K562 (cell line): ENCODE measurements at regions not wholly inside any gene's neighbourhood (a gene's known extent, or its start where the extent isn't known, plus 50 kb on each side); places are given as distances from the start of the nearest gene placed in this dataset.
"Not testable (repeated sequence)": the region's sequence is repeated elsewhere in the genome, so short reads cannot be mapped to it uniquely, and the experiment has no call there.

Experiments
- ATAC-seq: fragments of 200-7000 bp; cut with Tn5 transposase; 3 replicates; pipeline ENCODE4 v1.9.1; 2020; ENCODE audit warnings: moderate library complexity
- BruUV-seq: library from RNA; stranded (reverse); fragments of 400-500 nt; replicated peaks from 2 replicates; lab custom pipeline; 2021; lab: Mats Ljungman, UMichigan
- CTCF ChIA-PET: fragments of 300-600 bp; formaldehyde crosslinking; extraction: SDS; loops from one replicate; lab custom pipeline; 2021; ENCODE audit warnings: low intra/inter-chr PET ratio; lab: Yijun Ruan, JAX
- POLR2A ChIA-PET: fragments of 300-600, 350-650 bp; sonication (Branson Sonifier 250); formaldehyde crosslinking; extraction: SDS; loops from one replicate; lab custom pipeline; 2021; ENCODE audit warnings: antibody characterized with exemption, inconsistent platforms; lab: Yijun Ruan, JAX
- DNase-seq, 4 experiments: peaks; one replicate each; pipeline versions ENCODE4 v3.0.0 to v3.0.0-alpha.2; 2011 to 2018; ENCODE audit warnings: low spot score in 3 of 4, mixed read lengths in 3 of 4; ENCODE audit errors: extremely low read depth in 1 of 4
- FAIRE-seq: peaks from 2 replicates; lab custom pipeline; 2011; peaks lifted over from hg19 to GRCh38; lab: Jason Lieb, UNC
- H2AFZ ChIP-seq: 2 replicates; pipeline ENCODE4 v1.6.0; 2011; ENCODE audit warnings: low read depth, low read length, control low read depth, inconsistent platforms
- H3K27ac ChIP-seq: fragments of 200-600 bp; 3 replicates; pipeline ENCODE4 v1.8.0; 2011; ENCODE audit warnings: low read depth, mild to moderate bottlenecking, control low read depth, inconsistent platforms, low read length, moderate library complexity, mixed read lengths; ENCODE audit errors: extremely low read depth
- H3K27me3 ChIP-seq, 2 experiments: fragments of 300-600 bp in 1 of 2; 2 replicates in 1 of 2; 3 replicates in 1 of 2; pipeline versions ENCODE4 v1.6.0 to v1.8.0; 2011; ENCODE audit warnings: inconsistent platforms in 2 of 2, low read length in 2 of 2, mild to moderate bottlenecking in 1 of 2, mixed read lengths in 1 of 2, moderate library complexity in 1 of 2; ENCODE audit not compliant: control insufficient read depth in 2 of 2, insufficient read depth in 2 of 2
- H3K36me3 ChIP-seq: fragments of 300-600 bp; 3 replicates; pipeline ENCODE4 v1.8.0; 2011; ENCODE audit warnings: mild to moderate bottlenecking, low read length, inconsistent platforms; ENCODE audit not compliant: control insufficient read depth, insufficient read depth
- H3K4me1 ChIP-seq, 2 experiments: fragments of 200-600 bp in 1 of 2; replicated peaks in 1 of 2; 2 replicates in 1 of 2; 3 replicates in 1 of 2; pipeline versions ENCODE4 v1.5.1 to v1.8.0; 2011; ENCODE audit warnings: inconsistent platforms in 2 of 2, low read length in 2 of 2, mild to moderate bottlenecking in 1 of 2, mixed read lengths in 1 of 2, moderate library complexity in 1 of 2; ENCODE audit not compliant: control insufficient read depth in 2 of 2, insufficient read depth in 2 of 2
- H3K4me2 ChIP-seq: 2 replicates; pipeline ENCODE4 v1.6.1; 2011; ENCODE audit warnings: low read length, control low read depth, inconsistent platforms, mixed read lengths; ENCODE audit not compliant: insufficient read depth
- H3K4me3 ChIP-seq: fragments of 200-600 bp; sonication (generic), shearing (Covaris generic); 2 replicates; pipeline ENCODE4 v1.5.1; 2016; ENCODE audit warnings: control low read depth, inconsistent platforms
- H3K79me2 ChIP-seq: fragments of 200-600 bp; 3 replicates; pipeline ENCODE4 v1.8.0; 2011; ENCODE audit warnings: low read length, inconsistent platforms; ENCODE audit not compliant: control insufficient read depth, insufficient read depth
- H3K9ac ChIP-seq, 2 experiments: 2 replicates each; pipeline versions ENCODE4 v1.6.0 to v1.6.1; 2011; ENCODE audit warnings: low read depth in 2 of 2, low read length in 2 of 2, control low read depth in 1 of 2, inconsistent platforms in 1 of 2, mild to moderate bottlenecking in 1 of 2, mixed read lengths in 1 of 2; ENCODE audit not compliant: insufficient read depth in 1 of 2
- H3K9me1 ChIP-seq: one replicate; pipeline ENCODE4 v1.6.0; 2011; ENCODE audit warnings: inconsistent platforms, mild to moderate bottlenecking, low read length, moderate library complexity; ENCODE audit not compliant: control insufficient read depth, insufficient read depth
- H3K9me3 ChIP-seq: replicated peaks from 2 replicates; pipeline ENCODE4 v1.5.1; 2011; ENCODE audit warnings: low read depth, low read length, inconsistent platforms; ENCODE audit not compliant: control insufficient read depth, insufficient read depth
- H4K20me1 ChIP-seq: replicated peaks from 2 replicates; pipeline ENCODE4 v1.6.1; 2011; ENCODE audit warnings: low read length, inconsistent platforms, mixed read lengths; ENCODE audit not compliant: control insufficient read depth, insufficient read depth
- KAT2B ChIP-seq: IDR thresholded peaks from one replicate; pipeline ENCODE4 v1.6.1; 2012; ENCODE audit warnings: low read depth, mild to moderate bottlenecking, control low read depth, inconsistent platforms, low read length, moderate library complexity
- MED1 ChIP-seq: sonication (generic); formaldehyde crosslinking; IDR thresholded peaks from 2 replicates; pipeline ENCODE4 v1.8.1; 2023; ENCODE audit warnings: missing genetic modification reagents, borderline replicate concordance
- POLR3G ChIP-seq: IDR thresholded peaks from 2 replicates; pipeline ENCODE4 v1.6.1; 2011; ENCODE audit not compliant: insufficient read length, insufficient replicate concordance; ENCODE audit errors: extremely low read depth
- WGBS: fragments of 100-300 bp; shearing (Covaris generic); methylation state at CpG from one replicate; pipeline ENCODE4 v1.1.6; 2016; ENCODE audit warnings: low coverage, mixed read lengths; ENCODE audit not compliant: insufficient coverage; ENCODE audit errors: missing lambda C conversion rate; 5-methylcytosine and 5-hydroxymethylcytosine counted together
- in situ Hi-C: fragments of 300-500 bp; cut with MboI; formaldehyde crosslinking; loops from 4 replicates; pipeline ENCODE4 v1.15.0; 2018; ENCODE audit warnings: inconsistent platforms, mixed read lengths
- intact Hi-C: fragments of 100-400 bp; cut with micrococcal nuclease; formaldehyde crosslinking; loops from 2 replicates; pipeline ENCODE4 v1.14.2; 2022
- TF ChIP-seq, protein P1 (sequence below): fragments of 450-650 bp; IDR thresholded peaks from 2 replicates; pipeline ENCODE4 v1.7.0; 2016; ENCODE audit warnings: borderline replicate concordance

DNA sequence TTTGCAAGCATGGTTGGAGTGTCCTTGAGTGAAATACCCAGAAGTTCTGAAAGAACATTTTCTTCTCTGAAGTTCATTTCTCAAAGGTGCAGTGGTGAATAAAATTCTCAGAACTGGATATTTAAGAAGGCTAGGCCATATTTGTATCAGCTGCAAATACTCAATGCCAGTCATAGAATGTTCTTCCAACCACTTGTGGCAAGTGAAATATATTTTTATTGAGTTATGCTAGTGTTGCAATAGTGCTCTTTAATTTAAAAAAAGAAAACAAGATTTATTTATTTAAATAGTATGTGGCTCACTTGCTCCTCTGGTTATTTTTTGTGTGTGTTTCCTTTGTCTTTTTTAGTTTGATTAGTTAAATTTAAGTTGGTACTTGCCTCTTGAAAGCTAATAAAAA lies 64.5 kb downstream of the PALS2 start (continued):
- TF ChIP-seq POLR3G (no peak), MED1 (CRISPR knock-in tag) (no peak), KAT2B (no peak)
- TF ChIP-seq, protein P1, sequence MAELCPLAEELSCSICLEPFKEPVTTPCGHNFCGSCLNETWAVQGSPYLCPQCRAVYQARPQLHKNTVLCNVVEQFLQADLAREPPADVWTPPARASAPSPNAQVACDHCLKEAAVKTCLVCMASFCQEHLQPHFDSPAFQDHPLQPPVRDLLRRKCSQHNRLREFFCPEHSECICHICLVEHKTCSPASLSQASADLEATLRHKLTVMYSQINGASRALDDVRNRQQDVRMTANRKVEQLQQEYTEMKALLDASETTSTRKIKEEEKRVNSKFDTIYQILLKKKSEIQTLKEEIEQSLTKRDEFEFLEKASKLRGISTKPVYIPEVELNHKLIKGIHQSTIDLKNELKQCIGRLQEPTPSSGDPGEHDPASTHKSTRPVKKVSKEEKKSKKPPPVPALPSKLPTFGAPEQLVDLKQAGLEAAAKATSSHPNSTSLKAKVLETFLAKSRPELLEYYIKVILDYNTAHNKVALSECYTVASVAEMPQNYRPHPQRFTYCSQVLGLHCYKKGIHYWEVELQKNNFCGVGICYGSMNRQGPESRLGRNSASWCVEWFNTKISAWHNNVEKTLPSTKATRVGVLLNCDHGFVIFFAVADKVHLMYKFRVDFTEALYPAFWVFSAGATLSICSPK = no peak
- TF ChIP-seq, all 486 proteins: peak for 0

DNA sequence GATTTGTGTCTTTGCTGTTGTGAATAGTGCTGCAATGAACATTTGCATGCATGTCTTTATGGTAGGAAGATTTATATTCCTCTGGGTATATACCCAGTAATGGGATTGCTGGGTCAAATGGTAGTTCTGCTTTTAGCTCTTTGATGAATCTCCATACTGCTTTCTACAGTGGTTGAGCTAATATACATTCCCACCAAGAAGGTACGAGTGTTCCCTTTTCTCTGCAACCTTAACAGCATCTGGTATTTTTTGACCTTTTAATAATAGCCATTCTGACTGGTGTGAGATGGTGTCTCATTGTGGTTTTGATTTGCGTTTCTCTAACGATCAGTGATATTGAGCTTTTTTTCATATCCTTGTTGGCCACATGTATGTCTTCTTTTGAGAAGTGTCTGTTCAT lies 71.3 kb downstream of the PALS2 start:
- H3K9me1 ChIP-seq, H3K9ac ChIP-seq, FAIRE-seq, H3K79me2 ChIP-seq, H3K9me3 ChIP-seq, H3K27me3 ChIP-seq, BruUV-seq, H3K27ac ChIP-seq, H2AFZ ChIP-seq, H3K4me3 ChIP-seq, in situ Hi-C loops, CTCF ChIA-PET, intact Hi-C loops, H4K20me1 ChIP-seq, H3K4me2 ChIP-seq, DNase-seq, ATAC-seq, H3K4me1 ChIP-seq: not testable (repeated sequence)
- 66% methylated on average over 3 of the region's 3 CpGs for WGBS
- H3K36me3 ChIP-seq = peaks cover 15% of the 10 kb centered on the region; the same call in 2 of the 3 replicates
- POLR2A ChIA-PET = interaction anchor here (0.7 to 2.2 kb wide), 2 partner anchors 10 to 560 kb away, joined by 3 to 15 read pairs; no protein-coding TSS in a partner anchor
